ENCODE measurements at regions not wholly inside any gene's neighbourhood (a gene's known extent, or its start where the extent isn't known, plus 50 kb on each side); places are given as distances from the start of the nearest gene placed in this dataset.

DNA sequence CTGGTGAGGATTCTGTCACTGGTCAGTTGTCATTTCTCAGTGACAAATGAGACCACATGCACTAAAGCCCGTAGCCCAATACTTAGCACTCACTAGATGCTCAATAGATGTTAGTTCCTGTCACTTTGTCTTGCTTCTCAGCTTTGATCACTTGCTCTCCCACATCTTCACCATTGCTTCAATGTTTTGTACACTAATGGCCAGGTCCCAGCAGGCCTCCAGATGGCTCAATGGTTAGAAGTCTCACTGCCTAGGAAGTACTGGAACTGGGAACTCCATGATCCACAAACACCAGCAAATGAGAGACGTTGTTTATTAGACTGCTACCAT lies 502.8 kb upstream of the JARID2 start:
- TF ChIP-seq, protein P1, sequence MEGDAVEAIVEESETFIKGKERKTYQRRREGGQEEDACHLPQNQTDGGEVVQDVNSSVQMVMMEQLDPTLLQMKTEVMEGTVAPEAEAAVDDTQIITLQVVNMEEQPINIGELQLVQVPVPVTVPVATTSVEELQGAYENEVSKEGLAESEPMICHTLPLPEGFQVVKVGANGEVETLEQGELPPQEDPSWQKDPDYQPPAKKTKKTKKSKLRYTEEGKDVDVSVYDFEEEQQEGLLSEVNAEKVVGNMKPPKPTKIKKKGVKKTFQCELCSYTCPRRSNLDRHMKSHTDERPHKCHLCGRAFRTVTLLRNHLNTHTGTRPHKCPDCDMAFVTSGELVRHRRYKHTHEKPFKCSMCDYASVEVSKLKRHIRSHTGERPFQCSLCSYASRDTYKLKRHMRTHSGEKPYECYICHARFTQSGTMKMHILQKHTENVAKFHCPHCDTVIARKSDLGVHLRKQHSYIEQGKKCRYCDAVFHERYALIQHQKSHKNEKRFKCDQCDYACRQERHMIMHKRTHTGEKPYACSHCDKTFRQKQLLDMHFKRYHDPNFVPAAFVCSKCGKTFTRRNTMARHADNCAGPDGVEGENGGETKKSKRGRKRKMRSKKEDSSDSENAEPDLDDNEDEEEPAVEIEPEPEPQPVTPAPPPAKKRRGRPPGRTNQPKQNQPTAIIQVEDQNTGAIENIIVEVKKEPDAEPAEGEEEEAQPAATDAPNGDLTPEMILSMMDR (IDR thresholded peaks at IDR 0.05 in 4 of 5, conservative IDR thresholded peaks at IDR 0.05 in 1 of 5), result no peak
- no peak for TF ChIP-seq POLR2A (IDR thresholded peaks at IDR 0.05)
